ENCODE measurements at regions not wholly inside any gene's neighbourhood (a gene's known extent, or its start where the extent isn't known, plus 50 kb on each side); places are given as distances from the start of the nearest gene placed in this dataset.

GRCh38 chr5:15326471-15326870 lies 173.5 kb upstream of the FBXL7 start:
- Histone ChIP-seq H2AFZ (ENCODE audit: low read depth, low read length) (no peak overlapping the region), H3K79me2 (ENCODE audit: control insufficient read depth, insufficient read depth, low read length) (no peaks in the 10 kb centered on the region), H3K4me3 (replicated peaks in 1 of 3; ENCODE audit: insufficient read depth in 1 of 3, low read depth in 1 of 3, low read length in 3 of 3) (no peak overlapping the region), H3K9ac (replicated peaks; ENCODE audit: extremely low read depth, insufficient read depth, low read length) (no peak overlapping the region), H3K9me1 (replicated peaks; ENCODE audit: control insufficient read depth, extremely low read depth, insufficient read depth, low read length) (no peaks in the 10 kb centered on the region), H3K36me3 (ENCODE audit: control insufficient read depth in 2 of 2, extremely low read depth in 1 of 2, insufficient read depth in 2 of 2, low read length in 2 of 2) (no peaks in the 10 kb centered on the region), H3K9me3 (replicated peaks; ENCODE audit: control insufficient read depth, insufficient read depth, low read length) (no peaks in the 10 kb centered on the region), H3K4me2 (ENCODE audit: insufficient read depth, low read length) (no peak overlapping the region), H3K27ac (ENCODE audit: insufficient read depth, low read depth, low read length) (no peak overlapping the region), H4K20me1 (replicated peaks; ENCODE audit: control insufficient read depth, extremely low read depth, insufficient read depth, low read length) (no peaks in the 10 kb centered on the region), H3K4me1 (ENCODE audit: control insufficient read depth, extremely low read depth, insufficient read depth, low read length) (no peaks in the 10 kb centered on the region), H3K27me3 (ENCODE audit: control insufficient read depth in 2 of 2, insufficient read depth in 2 of 2, low read length in 2 of 2) (no peaks in the 10 kb centered on the region)
- FAIRE-seq (no peak), DNase-seq (ENCODE audit: low read depth, low spot score) (no peak)
- TF ChIP-seq POLR2A (IDR thresholded peaks at IDR 0.05; ENCODE audit: low read depth, low read length) = no peak
- no peak for TF ChIP-seq EZH2 (IDR thresholded peaks at IDR 0.05; ENCODE audit: borderline replicate concordance, low read depth, low read length, severe bottlenecking)
- no peak for TF ChIP-seq POLR2AphosphoS5 (IDR thresholded peaks at IDR 0.05; ENCODE audit: insufficient read depth, low read depth, low read length)
- no peak for TF ChIP-seq MYC (IDR thresholded peaks at IDR 0.05; ENCODE audit: low read depth, low read length)
- TF ChIP-seq, protein P1, sequence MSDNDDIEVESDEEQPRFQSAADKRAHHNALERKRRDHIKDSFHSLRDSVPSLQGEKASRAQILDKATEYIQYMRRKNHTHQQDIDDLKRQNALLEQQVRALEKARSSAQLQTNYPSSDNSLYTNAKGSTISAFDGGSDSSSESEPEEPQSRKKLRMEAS (IDR thresholded peaks at IDR 0.05; ENCODE audit: insufficient read depth, insufficient read length) = no peak
- TF ChIP-seq, protein P2, sequence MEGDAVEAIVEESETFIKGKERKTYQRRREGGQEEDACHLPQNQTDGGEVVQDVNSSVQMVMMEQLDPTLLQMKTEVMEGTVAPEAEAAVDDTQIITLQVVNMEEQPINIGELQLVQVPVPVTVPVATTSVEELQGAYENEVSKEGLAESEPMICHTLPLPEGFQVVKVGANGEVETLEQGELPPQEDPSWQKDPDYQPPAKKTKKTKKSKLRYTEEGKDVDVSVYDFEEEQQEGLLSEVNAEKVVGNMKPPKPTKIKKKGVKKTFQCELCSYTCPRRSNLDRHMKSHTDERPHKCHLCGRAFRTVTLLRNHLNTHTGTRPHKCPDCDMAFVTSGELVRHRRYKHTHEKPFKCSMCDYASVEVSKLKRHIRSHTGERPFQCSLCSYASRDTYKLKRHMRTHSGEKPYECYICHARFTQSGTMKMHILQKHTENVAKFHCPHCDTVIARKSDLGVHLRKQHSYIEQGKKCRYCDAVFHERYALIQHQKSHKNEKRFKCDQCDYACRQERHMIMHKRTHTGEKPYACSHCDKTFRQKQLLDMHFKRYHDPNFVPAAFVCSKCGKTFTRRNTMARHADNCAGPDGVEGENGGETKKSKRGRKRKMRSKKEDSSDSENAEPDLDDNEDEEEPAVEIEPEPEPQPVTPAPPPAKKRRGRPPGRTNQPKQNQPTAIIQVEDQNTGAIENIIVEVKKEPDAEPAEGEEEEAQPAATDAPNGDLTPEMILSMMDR (IDR thresholded peaks at IDR 0.05; ENCODE audit: extremely low read depth in 1 of 2, insufficient read depth in 1 of 2, low read depth in 1 of 2, low read length in 2 of 2) = no peak
- TF ChIP-seq FOS (IDR thresholded peaks at IDR 0.05; ENCODE audit: borderline replicate concordance, insufficient read depth, low read length) = no peak
- CTCF ChIA-PET = no interaction called here
- BruUV-seq (replicated peaks) = no TSS peak
- dilution Hi-C loops (cut with MboI; ENCODE audit: extremely low pct_ligation_motif_present, low sequenced_read_pairs) (no loop called here), intact Hi-C loops (cut with micrococcal nuclease) (no loop called here)
- POLR2A ChIA-PET = no interaction called here

GRCh38 chr5:15322421-15322820 lies 177.6 kb upstream of the FBXL7 start:
- Histone ChIP-seq H3K9me3 (replicated peaks; ENCODE audit: control insufficient read depth, insufficient read depth, low read length) (no peaks in the 10 kb centered on the region), H4K20me1 (replicated peaks; ENCODE audit: control insufficient read depth, extremely low read depth, insufficient read depth, low read length) (no peaks in the 10 kb centered on the region), H3K9me1 (replicated peaks; ENCODE audit: control insufficient read depth, extremely low read depth, insufficient read depth, low read length) (no peaks in the 10 kb centered on the region), H3K36me3 (ENCODE audit: control insufficient read depth in 2 of 2, extremely low read depth in 1 of 2, insufficient read depth in 2 of 2, low read length in 2 of 2) (no peaks in the 10 kb centered on the region), H2AFZ (ENCODE audit: low read depth, low read length) (no peak overlapping the region), H3K4me1 (ENCODE audit: control insufficient read depth, extremely low read depth, insufficient read depth, low read length) (no peaks in the 10 kb centered on the region), H3K4me3 (replicated peaks in 1 of 3; ENCODE audit: insufficient read depth in 1 of 3, low read depth in 1 of 3, low read length in 3 of 3) (no peak overlapping the region), H3K27me3 (ENCODE audit: control insufficient read depth in 2 of 2, insufficient read depth in 2 of 2, low read length in 2 of 2) (no peaks in the 10 kb centered on the region), H3K9ac (replicated peaks; ENCODE audit: extremely low read depth, insufficient read depth, low read length) (no peak overlapping the region), H3K79me2 (ENCODE audit: control insufficient read depth, insufficient read depth, low read length) (no peaks in the 10 kb centered on the region), H3K27ac (ENCODE audit: insufficient read depth, low read depth, low read length) (no peak overlapping the region), H3K4me2 (ENCODE audit: insufficient read depth, low read length) (no peak overlapping the region)
- ChIA-PET CTCF (no interaction called here), POLR2A (no interaction called here)
- TF ChIP-seq, protein P2 (IDR thresholded peaks at IDR 0.05; ENCODE audit: extremely low read depth in 1 of 2, insufficient read depth in 1 of 2, low read depth in 1 of 2, low read length in 2 of 2) = no peak
- TF ChIP-seq MYC (IDR thresholded peaks at IDR 0.05; ENCODE audit: low read depth, low read length) (no peak), POLR2A (IDR thresholded peaks at IDR 0.05; ENCODE audit: low read depth, low read length) (no peak), GATA2 (IDR thresholded peaks at IDR 0.05; ENCODE audit: insufficient read depth, insufficient read length, low read depth, low read length) (no peak), JUN (IDR thresholded peaks at IDR 0.05; ENCODE audit: borderline replicate concordance, insufficient read depth, insufficient read length, low read depth) (no peak), FOS (IDR thresholded peaks at IDR 0.05; ENCODE audit: borderline replicate concordance, insufficient read depth, low read length) (no peak), POLR2AphosphoS5 (IDR thresholded peaks at IDR 0.05; ENCODE audit: insufficient read depth, low read depth, low read length) (no peak)
- FAIRE-seq (no peak), DNase-seq (ENCODE audit: low read depth, low spot score) (no peak)
- intact Hi-C loops (cut with micrococcal nuclease) (no loop called here), dilution Hi-C loops (cut with MboI; ENCODE audit: extremely low pct_ligation_motif_present, low sequenced_read_pairs) (no loop called here)
- no TSS peak for BruUV-seq (replicated peaks)

Data from endothelial cell of umbilical vein (primary cell).